Heart right ventricle (tissue), 16 donors: ENCODE measurements at regions not wholly inside any gene's neighbourhood (a gene's known extent, or its start where the extent isn't known, plus 50 kb on each side); places are given as distances from the start of the nearest gene placed in this dataset.

Experiments used
- ATAC-seq, 8 donors: fragments of 200-7000 bp; cut with Tn5 transposase; one replicate each; pipeline ENCODE4 v1.9.1; 2020; ENCODE audit warnings: mild to moderate bottlenecking in 8 of 8, moderate library complexity in 8 of 8, moderate number of reproducible peaks in 1 of 8
- DNase-seq, 2 donors: peaks; one replicate each; pipeline ENCODE4 v3.0.0-alpha.2; 2020
- H3K27ac ChIP-seq, 10 donors: fragments of 200-600 bp; sonication (generic) in 2 of 10; one replicate each; pipeline versions ENCODE4 v1.5.0 to v1.8.0; 2020 to 2022; ENCODE audit warnings: mild to moderate bottlenecking in 3 of 10
- H3K27me3 ChIP-seq, 7 donors: fragments of 200-600 bp; one replicate each; pipeline ENCODE4 v1.8.0; 2021 to 2022; ENCODE audit warnings: mild to moderate bottlenecking in 2 of 7
- H3K36me3 ChIP-seq, 9 donors: fragments of 200-600 bp; sonication (generic) in 1 of 9; one replicate each; pipeline versions ENCODE4 v1.5.0 to v1.8.0; 2020 to 2022; ENCODE audit warnings: mild to moderate bottlenecking in 2 of 9
- H3K4me1 ChIP-seq, 9 donors: fragments of 200-600 bp; sonication (generic) in 1 of 9; one replicate each; pipeline versions ENCODE4 v1.5.0 to v1.8.0; 2020 to 2022; ENCODE audit warnings: mild to moderate bottlenecking in 4 of 9
- H3K4me3 ChIP-seq, 10 donors: fragments of 200-600 bp; sonication (generic) in 2 of 10; one replicate each; pipeline versions ENCODE4 v1.5.0 to v1.8.0; 2020 to 2022; ENCODE audit warnings: mild to moderate bottlenecking in 7 of 10, moderate library complexity in 2 of 10
- H3K9me3 ChIP-seq, 11 donors: fragments of 200-600 bp in 10 of 11; sonication (generic) in 2 of 11; one replicate each; pipeline versions ENCODE4 v1.5.0 to v1.8.0; 2013 to 2022; ENCODE audit warnings: mild to moderate bottlenecking in 2 of 11, control low read depth in 1 of 11, moderate library complexity in 1 of 11
- CTCF ChIP-seq, 9 donors: fragments of 200-600 bp; sonication (generic) in 2 of 9; IDR thresholded peaks; one replicate each; pipeline versions ENCODE4 v1.5.0 to v1.8.0; 2021 to 2022; ENCODE audit warnings: antibody characterized with exemption in 9 of 9, mild to moderate bottlenecking in 5 of 9, moderate library complexity in 1 of 9
- WGBS, 2 donors: extraction: QIAGEN DNeasy Blood & Tissue Kit; methylation state at CpG; one replicate each; pipeline ENCODE4 v1.1.7; 2013; ENCODE audit warnings: inconsistent platforms in 1 of 2; 5-methylcytosine and 5-hydroxymethylcytosine counted together
- intact Hi-C, 10 donors: fragments of 100-400 bp; cut with DNase I; formaldehyde crosslinking; loops; one replicate each; pipeline versions ENCODE4 v1.11.1 to v1.14.2; 2022
- donor health status: Arrhythmogenic right ventricular cardiomyopathy.
- donor health status: ischemic (EF 13 %, LVEDD 7.1; RV severe dilation, severe dysfunction).
- donor health status: healthy with polysubstance abuse.
- donor health status: DM: no; HTN: yes; CAD: no.
- donor health status: DM: no; HTN: no; CAD: no.
- donor health status: ischemic (EF 25% LVEDD 6.9; RV normal size, moderate dysfunction).
- donor health status: ischemic (EF 25% LVEDD 5.7; RV mildly dilated, moderate dysfunction).
- donor health status: healthy.
- donor health status: DM: yes; HTN: yes; CAD: no.
- donor health status: Ischemic cardiomyopathy.
- donor health status: ischemic (EF 35%, LVEDD 5.7; RV mildly dilated, moderate dysfunction).
- donor health status: nonischemic (EF 11% LVEDD 7.7; RV severe dilation, severe dysfunction).
- donor health status: DM: yes; HTN: yes; CAD: no.
- donor health status: PGD.
- donor health status: ischemic (EF 29% LVEDD 5.4; RV normal size, mild dysfunction).
- donor health status: nonischemic (EF 23%, LVEDD 6.1; RV moderate dilation, normal function).

GRCh38 chr2:12579018-12579417 lies 137.7 kb upstream of the TRIB2 start:
- Histone ChIP-seq H3K27me3 (no peaks in the 10 kb centered on the region), H3K4me3 (no peak overlapping the region), H3K36me3 (no peaks in the 10 kb centered on the region), H3K9me3 (no peaks in the 10 kb centered on the region), H3K27ac (no peak overlapping the region), H3K4me1 (no peaks in the 10 kb centered on the region)
- TF ChIP-seq CTCF (IDR thresholded peaks at IDR 0.05), result no peak
- intact Hi-C loops, result no loop called here
- ATAC-seq (no peak), DNase-seq (no peak)
- WGBS, 2 donors, result 95 to 96% methylated on average over 1 of the region's 1 CpG

GRCh38 chr2:12584338-12584737 lies 132.4 kb upstream of the TRIB2 start:
- TF ChIP-seq CTCF (IDR thresholded peaks at IDR 0.05), result no peak
- 94 to 100% methylated on average over 3 of the region's 3 CpGs for WGBS, 2 donors
- intact Hi-C loops, result no loop called here
- H3K9me3 ChIP-seq, result no peaks in the 10 kb centered on the region
- ATAC-seq (no peak), DNase-seq (no peak)
- H3K27ac ChIP-seq, result no peak overlapping the region
- peaks cover 0 to 20% (median 0%) of the 10 kb centered on the region in 9 donors for H3K4me1 ChIP-seq
- no peak overlapping the region for H3K4me3 ChIP-seq
- H3K36me3 ChIP-seq, result no peaks in the 10 kb centered on the region
- H3K27me3 ChIP-seq, result no peaks in the 10 kb centered on the region

DNA sequence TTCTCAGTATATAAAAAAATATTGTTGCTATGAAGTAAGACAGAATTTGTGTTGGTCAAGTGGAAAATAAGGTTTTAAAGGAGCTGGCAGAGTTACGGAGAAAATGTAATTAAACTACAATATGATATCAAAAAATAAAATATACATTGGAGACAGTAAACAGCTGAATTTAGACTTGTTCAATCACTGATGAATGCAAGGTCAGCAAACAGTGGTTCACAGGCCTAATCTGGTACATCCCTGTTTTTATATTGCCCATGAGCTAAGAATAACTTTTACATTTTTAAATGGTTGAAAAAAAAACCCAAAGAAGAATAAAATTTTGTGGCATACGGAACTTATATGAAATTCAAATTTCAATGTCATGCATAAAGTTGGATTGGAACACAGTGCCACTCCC lies 131.0 kb upstream of the TRIB2 start:
- Histone ChIP-seq H3K27me3 (no peaks in the 10 kb centered on the region), H3K36me3 (no peaks in the 10 kb centered on the region), H3K4me1 (peaks cover 0 to 20% (median 0%) of the 10 kb centered on the region in 9 donors), H3K4me3 (no peak overlapping the region), H3K9me3 (no peaks in the 10 kb centered on the region), H3K27ac (no peak overlapping the region)
- no peak for TF ChIP-seq CTCF (IDR thresholded peaks at IDR 0.05)
- no peak for DNase-seq
- ATAC-seq, result no peak
- intact Hi-C loops, result no loop called here
- 94 to 96% methylated on average over 2 of the region's 2 CpGs for WGBS, 2 donors

DNA sequence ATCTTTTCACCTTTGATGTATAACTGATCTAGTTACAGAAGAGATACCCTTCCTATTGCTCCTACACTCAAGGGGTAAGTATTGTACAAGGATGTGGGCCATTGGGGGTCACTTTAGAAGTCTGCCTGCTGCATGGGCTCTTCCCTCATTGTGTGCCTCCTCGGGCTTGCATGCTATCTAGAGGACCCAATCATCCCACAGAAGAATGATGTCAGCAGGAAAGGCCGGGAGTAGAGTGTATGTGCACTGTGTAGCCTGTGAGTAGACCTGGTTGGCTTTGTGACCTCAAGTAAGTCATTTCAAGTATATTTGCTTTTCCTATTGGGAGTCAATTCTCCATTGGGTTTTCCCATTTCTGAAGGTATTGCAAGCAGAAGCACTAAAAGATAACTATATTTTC lies 129.5 kb upstream of the TRIB2 start:
- no peak for TF ChIP-seq CTCF (IDR thresholded peaks at IDR 0.05)
- H3K27ac ChIP-seq, result no peak overlapping the region
- 77 to 79% methylated on average over 2 of the region's 2 CpGs for WGBS, 2 donors
- no peaks in the 10 kb centered on the region for H3K36me3 ChIP-seq
- H3K4me1 ChIP-seq, result peaks cover 0 to 20% (median 0%) of the 10 kb centered on the region in 9 donors
- no peaks in the 10 kb centered on the region for H3K9me3 ChIP-seq
- H3K4me3 ChIP-seq, result no peak overlapping the region
- DNase-seq, result no peak
- no peaks in the 10 kb centered on the region for H3K27me3 ChIP-seq
- no peak for ATAC-seq
- intact Hi-C loops, result no loop called here
